GM15510 (cell line): ENCODE measurements at regions not wholly inside any gene's neighbourhood (a gene's known extent, or its start where the extent isn't known, plus 50 kb on each side); places are given as distances from the start of the nearest gene placed in this dataset.
A peak's percentile ranks its signal among the peaks of the same experiment; 100 is the strongest.

Source experiments
- POLR2A ChIP-seq: IDR thresholded peaks from 3 replicates; pipeline ENCODE4 v1.6.1; 2011; ENCODE audit warnings: borderline replicate concordance; ENCODE audit not compliant: insufficient read length; ENCODE audit errors: extremely low read depth

- no peak for TF ChIP-seq POLR2A
Observed at GRCh38 chr9:124191691-124192395, 65.9 kb upstream of the NEK6 start.

- TF ChIP-seq POLR2A = no peak
Observed at GRCh38 chr9:124196814-124197176, 61.0 kb upstream of the NEK6 start.

- TF ChIP-seq POLR2A = peak; percentile 52
Observed at GRCh38 chr9:124197177-124198095, 60.3 kb upstream of the NEK6 start.

- no peak for TF ChIP-seq POLR2A
Observed at GRCh38 chr9:124198331-124198730, 59.4 kb upstream of the NEK6 start.

GRCh38 chr9:124198948-124199347 is 58.8 kb upstream of the NEK6 start:
- TF ChIP-seq POLR2A = no peak

- TF ChIP-seq POLR2A = no peak
Observed at GRCh38 chr9:124199474-124199873, 58.3 kb upstream of the NEK6 start.

GRCh38 chr9:124202447-124202971 is 55.2 kb upstream of the NEK6 start:
- no peak for TF ChIP-seq POLR2A

GRCh38 chr9:124205686-124206352 is 51.9 kb upstream of the NEK6 start:
- no peak for TF ChIP-seq POLR2A

GRCh38 chr9:124206391-124206790 is 51.4 kb upstream of the NEK6 start:
- no peak for TF ChIP-seq POLR2A
